ENCODE measurements at regions not wholly inside any gene's neighbourhood (a gene's known extent, or its start where the extent isn't known, plus 50 kb on each side); places are given as distances from the start of the nearest gene placed in this dataset.

DNA sequence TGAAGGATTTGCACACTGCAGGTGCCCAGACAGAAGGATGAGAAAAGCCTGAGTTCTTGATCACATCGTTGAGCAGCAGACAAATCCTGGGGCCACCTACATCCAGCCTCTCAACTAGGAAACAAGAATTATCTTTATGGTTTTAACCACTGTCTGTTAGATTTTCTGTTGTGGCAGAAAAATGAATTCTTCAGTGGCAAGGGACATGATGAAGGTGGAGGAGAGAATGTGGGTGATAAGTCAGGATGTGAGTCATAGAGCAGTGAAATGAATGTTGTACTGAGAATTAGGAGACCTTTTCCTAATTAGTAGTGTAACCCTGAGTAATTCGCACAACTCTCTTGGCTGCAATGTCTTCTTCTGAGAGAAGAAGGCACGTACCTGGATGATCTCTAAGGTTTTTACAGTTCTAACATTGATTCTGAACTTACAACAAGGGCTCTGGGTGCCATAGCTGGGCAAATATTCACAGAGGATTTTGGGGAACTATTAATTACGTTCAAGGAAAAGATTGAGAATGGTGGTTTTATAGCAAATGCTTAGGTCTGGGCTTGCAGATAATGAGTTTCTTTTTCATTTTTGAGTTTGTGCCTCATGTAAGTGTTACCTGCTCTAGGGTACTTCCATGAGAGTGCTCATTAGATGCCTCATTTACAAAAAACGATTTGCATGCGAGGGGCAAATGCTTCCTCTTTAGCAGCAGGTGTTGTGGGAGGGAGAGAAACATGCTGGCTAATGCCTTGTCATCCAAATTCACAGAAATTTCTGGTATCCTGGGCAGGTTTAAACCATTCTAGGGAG, 111.0 kb upstream of the KL start:
- TF ChIP-seq POLR2AphosphoS5 (IDR thresholded peaks at IDR 0.05; ENCODE audit: low read depth, low read length) (no peak), POLR2A (IDR thresholded peaks at IDR 0.05; ENCODE audit: low read depth, low read length) (no peak)

Data from GM12892 (cell line).